A673 (cell line): ENCODE measurements at regions not wholly inside any gene's neighbourhood (a gene's known extent, or its start where the extent isn't known, plus 50 kb on each side); places are given as distances from the start of the nearest gene placed in this dataset.
"Not testable (repeated sequence)": the region's sequence is repeated elsewhere in the genome, so short reads cannot be mapped to it uniquely, and the experiment has no call there.

Source experiments
- BruUV-seq: library from RNA; stranded (reverse); fragments of 400-500 nt; replicated peaks from 2 replicates; lab custom pipeline; 2021; lab: Mats Ljungman, UMichigan
- CTCF ChIA-PET: fragments of 300-600 bp; sonication (Branson Sonifier 250); formaldehyde crosslinking; loops from one replicate; lab custom pipeline; 2022; ENCODE audit warnings: antibody characterized with exemption; lab: Charles Lee
- POLR2A ChIA-PET: fragments of 300-600 bp; sonication (Branson Sonifier 250); formaldehyde crosslinking; loops from one replicate; lab custom pipeline; 2022; ENCODE audit warnings: antibody characterized with exemption; ENCODE audit not compliant: low non-redundant PET; lab: Charles Lee
- DNase-seq: peaks from one replicate; pipeline ENCODE4 v3.0.0-alpha.2; 2015; ENCODE audit warnings: low spot score
- H3K27ac ChIP-seq: fragments of 200-600 bp; sonication (generic); 2 replicates; pipeline ENCODE4 v1.5.1; 2016; ENCODE audit warnings: mixed run types, low read depth, mild to moderate bottlenecking, mixed read lengths, antibody characterized with exemption, low read length; ENCODE audit not compliant: poor library complexity, severe bottlenecking
- H3K27me3 ChIP-seq: fragments of 200-600 bp; sonication (generic); replicated peaks from 2 replicates; pipeline ENCODE4 v1.6.1; 2017; ENCODE audit warnings: mixed run types, low read depth, mild to moderate bottlenecking, mixed read lengths, antibody characterized with exemption, low read length; ENCODE audit not compliant: insufficient read depth, poor library complexity
- H3K36me3 ChIP-seq: fragments of 200-600 bp; sonication (generic); 2 replicates; pipeline ENCODE4 v1.6.1; 2016; ENCODE audit warnings: mixed run types, mild to moderate bottlenecking, mixed read lengths, antibody characterized with exemption, low read length; ENCODE audit not compliant: insufficient read depth, poor library complexity, severe bottlenecking
- H3K4me1 ChIP-seq: fragments of 200-600 bp; sonication (generic); 2 replicates; pipeline ENCODE4 v1.6.1; 2017; ENCODE audit warnings: mixed run types, mild to moderate bottlenecking, mixed read lengths, antibody characterized with exemption, low read length; ENCODE audit not compliant: insufficient read depth, poor library complexity, severe bottlenecking
- H3K4me3 ChIP-seq: fragments of 200-600 bp; sonication (generic); 2 replicates; pipeline ENCODE4 v1.5.1; 2016; ENCODE audit warnings: low read depth, mixed run types, mild to moderate bottlenecking, mixed read lengths, low read length; ENCODE audit not compliant: poor library complexity, severe bottlenecking
- H3K9me3 ChIP-seq: fragments of 200-600 bp; sonication (generic); 2 replicates; pipeline ENCODE4 v1.6.1; 2016; ENCODE audit warnings: mixed run types, low read depth, mild to moderate bottlenecking, mixed read lengths, antibody characterized with exemption, low read length; ENCODE audit not compliant: poor library complexity, severe bottlenecking
- CTCF ChIP-seq: fragments of 300-800, 200-600 bp; sonication (generic); conservative IDR thresholded peaks from 2 replicates; pipeline ENCODE4 v1.5.1; 2017; ENCODE audit warnings: low read depth, mild to moderate bottlenecking, antibody characterized with exemption, low read length, moderate library complexity, mixed read lengths
- EZH2 ChIP-seq: fragments of 200-600 bp; sonication (generic); IDR thresholded peaks from 2 replicates; pipeline ENCODE4 v1.6.1; 2017; ENCODE audit warnings: borderline replicate concordance, low read depth, mild to moderate bottlenecking, mixed read lengths, antibody characterized with exemption, low read length; ENCODE audit not compliant: poor library complexity, severe bottlenecking
- intact Hi-C: fragments of 100-400 bp; cut with micrococcal nuclease; formaldehyde crosslinking; loops from one replicate; pipeline ENCODE4 v1.10.0; 2022; ENCODE audit not compliant: unreplicated experiment

DNA sequence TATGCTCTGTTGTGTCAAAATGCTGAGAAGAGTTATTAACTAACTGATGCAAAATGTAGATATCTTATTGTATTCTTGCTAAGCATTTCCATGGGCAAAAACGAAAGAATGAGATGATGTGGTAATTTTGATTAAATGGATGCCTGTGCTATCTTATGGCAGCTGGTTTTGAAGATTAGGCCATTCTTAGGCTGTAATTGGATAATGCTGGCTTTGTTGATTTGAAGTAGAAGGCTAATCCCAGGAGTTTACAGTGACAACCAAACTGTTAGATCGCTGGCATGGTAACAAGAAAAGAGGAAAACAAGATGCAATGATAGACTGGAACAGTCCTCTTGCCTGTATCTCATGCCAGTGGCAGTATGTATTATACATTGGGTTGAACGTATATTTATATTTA is 74.1 kb upstream of the WDR44 start:
- Histone ChIP-seq H3K4me1 (peaks cover 9% of the 10 kb centered on the region), H3K36me3 (no peaks in the 10 kb centered on the region), H3K27ac (no peak overlapping the region), H3K9me3 (no peaks in the 10 kb centered on the region), H3K27me3 (no peaks in the 10 kb centered on the region), H3K4me3 (no peak overlapping the region)
- peak; percentile 86 for DNase-seq
- no TSS peak for BruUV-seq
- intact Hi-C loops: no loop called here
- POLR2A ChIA-PET: no interaction called here
- CTCF ChIA-PET: interaction anchor here (0.7 kb wide), 1 partner anchor 9 kb away, joined by 4 read pairs; no protein-coding TSS in a partner anchor
- TF ChIP-seq EZH2 (no peak), CTCF (no peak)

GRCh38 chrX:118272242-118272641 is 73.7 kb upstream of the WDR44 start:
- POLR2A ChIA-PET: no interaction called here
- TF ChIP-seq CTCF (no peak), EZH2 (no peak)
- H3K4me1 ChIP-seq: peaks cover 9% of the 10 kb centered on the region
- no peaks in the 10 kb centered on the region for H3K9me3 ChIP-seq
- CTCF ChIA-PET: no interaction called here
- intact Hi-C loops: no loop called here
- H3K27ac ChIP-seq: peak overlapping the region; percentile 13
- H3K4me3 ChIP-seq: no peak overlapping the region
- no peaks in the 10 kb centered on the region for H3K27me3 ChIP-seq
- peak; percentile 47 for DNase-seq
- no peaks in the 10 kb centered on the region for H3K36me3 ChIP-seq
- no TSS peak for BruUV-seq

- no peaks in the 10 kb centered on the region for H3K36me3 ChIP-seq
- intact Hi-C loops: no loop called here
- no TSS peak for BruUV-seq
- no peak for TF ChIP-seq EZH2
- no peak for TF ChIP-seq CTCF
- CTCF ChIA-PET: no interaction called here
- H3K4me3 ChIP-seq: no peak overlapping the region
- no peaks in the 10 kb centered on the region for H3K4me1 ChIP-seq
- no peak overlapping the region for H3K27ac ChIP-seq
- H3K9me3 ChIP-seq: no peaks in the 10 kb centered on the region
- H3K27me3 ChIP-seq: no peaks in the 10 kb centered on the region
- POLR2A ChIA-PET: no interaction called here
- no peak for DNase-seq
Measured at GRCh38 chrX:118286066-118286762, 59.7 kb upstream of the WDR44 start.

DNA sequence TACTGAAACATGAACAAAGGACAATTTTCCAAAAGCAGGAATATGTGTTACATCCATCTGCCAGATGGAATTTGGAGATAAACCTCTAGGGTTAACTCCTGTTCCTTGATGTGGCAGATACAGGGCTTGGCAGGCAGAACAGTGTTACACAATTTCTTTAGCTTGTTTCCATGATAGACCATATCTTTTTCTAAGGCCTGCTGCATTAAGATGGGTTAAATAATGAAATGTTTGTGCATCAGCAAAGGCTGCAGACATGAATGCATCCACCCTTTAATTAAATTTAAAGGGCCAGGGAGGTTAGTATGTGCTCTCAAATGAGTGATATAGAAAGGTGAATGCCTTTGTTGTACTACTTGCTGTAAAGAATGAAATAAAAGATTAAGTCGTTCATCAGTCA is 50.1 kb upstream of the WDR44 start:
- not testable (repeated sequence) for BruUV-seq

More for the DNA sequence above, 50.1 kb upstream of the WDR44 start:
- H3K4me1 ChIP-seq, H3K4me3 ChIP-seq, H3K9me3 ChIP-seq, intact Hi-C loops, CTCF ChIA-PET, DNase-seq, H3K36me3 ChIP-seq, H3K27me3 ChIP-seq, H3K27ac ChIP-seq, POLR2A ChIA-PET: not testable (repeated sequence)
